Transverse colon (tissue), 4 donors: ENCODE measurements at regions not wholly inside any gene's neighbourhood (a gene's known extent, or its start where the extent isn't known, plus 50 kb on each side); places are given as distances from the start of the nearest gene placed in this dataset.
"Not testable (repeated sequence)": the region's sequence is repeated elsewhere in the genome, so short reads cannot be mapped to it uniquely, and the experiment has no call there.

ENCODE experiments used
- DNase-seq: peaks from one replicate; pipeline ENCODE4 v3.0.0-alpha.2; 2019
- H3K27ac ChIP-seq, 4 donors: fragments of 200-600 bp; sonication (generic); 2 replicates each; pipeline ENCODE4 v1.5.1; 2016 to 2018; ENCODE audit warnings: inconsistent platforms in 4 of 4
- H3K27me3 ChIP-seq: fragments of 200-600 bp; sonication (generic); 2 replicates; pipeline ENCODE4 v1.5.1; 2017; ENCODE audit warnings: inconsistent platforms
- H3K36me3 ChIP-seq, 4 donors: fragments of 200-600 bp; sonication (generic); 2 replicates each; pipeline ENCODE4 v1.5.1; 2017 to 2019; ENCODE audit warnings: inconsistent platforms in 4 of 4
- H3K4me1 ChIP-seq, 4 donors: fragments of 200-600 bp; sonication (generic); 2 replicates each; pipeline ENCODE4 v1.5.1; 2017 to 2020; ENCODE audit warnings: inconsistent platforms in 4 of 4
- H3K4me3 ChIP-seq, 4 donors: fragments of 200-600 bp; sonication (generic); 1 replicate in 1 of 4; 2 replicates in 3 of 4; pipeline versions ENCODE4 v1.5.1 to v1.6.1; 2017 to 2019; ENCODE audit warnings: inconsistent platforms in 4 of 4
- H3K9me3 ChIP-seq, 2 donors: fragments of 200-600 bp; sonication (generic); 2 replicates each; pipeline ENCODE4 v1.5.1; 2017 to 2019; ENCODE audit warnings: inconsistent platforms in 2 of 2
- CTCF ChIP-seq, 5 experiments: fragments of 200-600 bp in 3 of 5; fragments of 450-650 bp in 2 of 5; sonication (generic) in 3 of 5; IDR thresholded peaks; 1 replicate in 2 of 5; 2 replicates in 3 of 5; pipeline ENCODE4 v1.5.1; 2016 to 2017; ENCODE audit warnings: antibody characterized with exemption in 5 of 5, inconsistent platforms in 3 of 5, mild to moderate bottlenecking in 2 of 5, moderate library complexity in 1 of 5
- EP300 ChIP-seq: sonication (generic); formaldehyde crosslinking; IDR thresholded peaks from one replicate; pipeline ENCODE4 v1.6.1; 2017; ENCODE audit warnings: antibody characterized with exemption, low read depth
- POLR2A ChIP-seq: fragments of 450-650 bp; IDR thresholded peaks from one replicate; pipeline ENCODE4 v1.6.1; 2016; ENCODE audit warnings: antibody characterized with exemption, mild to moderate bottlenecking, moderate library complexity
- POLR2AphosphoS5 ChIP-seq, 3 donors: sonication (generic); formaldehyde crosslinking; IDR thresholded peaks; one replicate each; pipeline ENCODE4 v1.6.1; 2016; ENCODE audit warnings: antibody characterized with exemption in 3 of 3
- WGBS, 2 donors: methylation state at CpG; one replicate each; pipeline ENCODE4 v1.1.5; 2018; ENCODE audit warnings: low coverage in 1 of 2; 5-methylcytosine and 5-hydroxymethylcytosine counted together
- in situ Hi-C, 4 donors: fragments of 200-750 bp; cut with MboI; loops; one replicate each; pipeline versions ENCODE4 v1.15.0 to v1.15.1; 2017; ENCODE audit warnings: low sequenced_read_pairs in 3 of 4, low pct_ligation_motif_present in 1 of 4, low pct_unique_long_range_greater_than_20kb in 1 of 4
- intact Hi-C: fragments of 100-400 bp; cut with DNase I; formaldehyde crosslinking; loops from one replicate; pipeline ENCODE4 v1.15.1; 2023; ENCODE audit warnings: low total_unique reads

GRCh38 chr13:80903911-80904310, 563.0 kb upstream of the SPRY2 start:
- DNase-seq: no peak
- Histone ChIP-seq H3K27me3 (no peaks in the 10 kb centered on the region), H3K4me3 (no peak overlapping the region), H3K27ac (no peak overlapping the region), H3K4me1 (no peaks in the 10 kb centered on the region), H3K36me3 (no peaks in the 10 kb centered on the region), H3K9me3 (no peaks in the 10 kb centered on the region)
- TF ChIP-seq EP300 (no peak), CTCF (IDR thresholded peaks at IDR 0.05) (no peak), POLR2AphosphoS5 (IDR thresholded peaks at IDR 0.05) (no peak), POLR2A (no peak)
- intact Hi-C loops (no loop called here), in situ Hi-C loops (no loop called here)

GRCh38 chr13:80901530-80901929, 560.6 kb upstream of the SPRY2 start:
- TF ChIP-seq POLR2AphosphoS5 (IDR thresholded peaks at IDR 0.05): no peak
- no peak for TF ChIP-seq EP300
- Histone ChIP-seq H3K36me3 (no peaks in the 10 kb centered on the region), H3K4me1 (no peaks in the 10 kb centered on the region), H3K9me3 (no peaks in the 10 kb centered on the region), H3K27ac (no peak overlapping the region), H3K27me3 (no peaks in the 10 kb centered on the region), H3K4me3 (no peak overlapping the region)
- no peak for DNase-seq
- in situ Hi-C loops (no loop called here), intact Hi-C loops (no loop called here)
- 84 to 88% methylated on average over 2 of the region's 2 CpGs for WGBS, 2 donors

GRCh38 chr13:80901111-80901510, 560.2 kb upstream of the SPRY2 start:
- Histone ChIP-seq H3K9me3 (no peaks in the 10 kb centered on the region), H3K4me3 (no peak overlapping the region), H3K27me3 (no peaks in the 10 kb centered on the region), H3K36me3 (no peaks in the 10 kb centered on the region), H3K4me1 (no peaks in the 10 kb centered on the region), H3K27ac (no peak overlapping the region)
- no peak for TF ChIP-seq EP300
- TF ChIP-seq POLR2A: no peak
- no peak for TF ChIP-seq POLR2AphosphoS5 (IDR thresholded peaks at IDR 0.05)
- TF ChIP-seq CTCF (IDR thresholded peaks at IDR 0.05): no peak
- 52 to 69% methylated on average over 6 of the region's 6 CpGs for WGBS, 2 donors
- in situ Hi-C loops: no loop called here
- no peak for DNase-seq
- intact Hi-C loops: no loop called here

GRCh38 chr13:80900561-80900960, 559.6 kb upstream of the SPRY2 start:
- intact Hi-C loops: no loop called here
- TF ChIP-seq CTCF (IDR thresholded peaks at IDR 0.05): no peak
- DNase-seq: no peak
- in situ Hi-C loops: no loop called here
- no peak overlapping the region for H3K4me3 ChIP-seq
- H3K27me3 ChIP-seq: no peaks in the 10 kb centered on the region
- H3K27ac ChIP-seq: no peak overlapping the region
- no peaks in the 10 kb centered on the region for H3K36me3 ChIP-seq
- no peaks in the 10 kb centered on the region for H3K9me3 ChIP-seq
- no peaks in the 10 kb centered on the region for H3K4me1 ChIP-seq

GRCh38 chr13:80897641-80898040, 556.7 kb upstream of the SPRY2 start:
- DNase-seq, H3K27ac ChIP-seq, H3K4me1 ChIP-seq, H3K4me3 ChIP-seq, H3K27me3 ChIP-seq, in situ Hi-C loops, intact Hi-C loops, H3K36me3 ChIP-seq, H3K9me3 ChIP-seq: not testable (repeated sequence)
- WGBS, 2 donors: 80 to 87% methylated on average over 1 to 4 of the region's 4 CpGs
